ENCODE measurements at regions not wholly inside any gene's neighbourhood (a gene's known extent, or its start where the extent isn't known, plus 50 kb on each side); places are given as distances from the start of the nearest gene placed in this dataset.

DNA sequence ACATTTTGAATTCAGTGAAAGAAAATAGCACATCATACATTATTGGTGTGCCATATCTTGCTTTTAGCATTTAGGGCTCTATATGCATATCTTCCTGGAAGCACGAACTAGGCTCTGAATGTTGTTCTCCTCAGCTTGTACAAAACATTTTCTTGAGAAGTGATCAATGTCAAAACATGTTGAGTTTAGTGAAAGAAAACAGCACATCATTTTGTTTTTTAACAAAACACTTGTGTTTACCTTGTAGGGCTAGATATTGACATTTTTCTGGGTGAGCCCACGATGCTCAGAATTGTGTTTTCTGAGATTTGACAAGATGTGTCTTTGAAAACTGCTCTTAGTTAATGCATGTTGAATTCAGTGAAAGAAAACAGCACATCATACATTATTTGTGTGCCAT lies 81.0 kb downstream of the ASCL4 start:
- no peak overlapping the region for H3K27ac ChIP-seq
- WGBS, 4 donors = 66 to 80% (median 73%) methylated on average over 2 of the region's 2 CpGs
- no peak for DNase-seq
- H3K4me3 ChIP-seq = no peak overlapping the region
- H3K4me1 ChIP-seq (replicated peaks in 1 of 2) = no peaks in the 10 kb centered on the region
- no peak for TF ChIP-seq POLR2A (IDR thresholded peaks at IDR 0.05)
- TF ChIP-seq, protein P1, sequence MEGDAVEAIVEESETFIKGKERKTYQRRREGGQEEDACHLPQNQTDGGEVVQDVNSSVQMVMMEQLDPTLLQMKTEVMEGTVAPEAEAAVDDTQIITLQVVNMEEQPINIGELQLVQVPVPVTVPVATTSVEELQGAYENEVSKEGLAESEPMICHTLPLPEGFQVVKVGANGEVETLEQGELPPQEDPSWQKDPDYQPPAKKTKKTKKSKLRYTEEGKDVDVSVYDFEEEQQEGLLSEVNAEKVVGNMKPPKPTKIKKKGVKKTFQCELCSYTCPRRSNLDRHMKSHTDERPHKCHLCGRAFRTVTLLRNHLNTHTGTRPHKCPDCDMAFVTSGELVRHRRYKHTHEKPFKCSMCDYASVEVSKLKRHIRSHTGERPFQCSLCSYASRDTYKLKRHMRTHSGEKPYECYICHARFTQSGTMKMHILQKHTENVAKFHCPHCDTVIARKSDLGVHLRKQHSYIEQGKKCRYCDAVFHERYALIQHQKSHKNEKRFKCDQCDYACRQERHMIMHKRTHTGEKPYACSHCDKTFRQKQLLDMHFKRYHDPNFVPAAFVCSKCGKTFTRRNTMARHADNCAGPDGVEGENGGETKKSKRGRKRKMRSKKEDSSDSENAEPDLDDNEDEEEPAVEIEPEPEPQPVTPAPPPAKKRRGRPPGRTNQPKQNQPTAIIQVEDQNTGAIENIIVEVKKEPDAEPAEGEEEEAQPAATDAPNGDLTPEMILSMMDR (IDR thresholded peaks at IDR 0.05) = no peak
- intact Hi-C loops (cut with DNase I) = no loop called here
- no peaks in the 10 kb centered on the region for H3K36me3 ChIP-seq (replicated peaks in 1 of 2)
- no peaks in the 10 kb centered on the region for H3K9me3 ChIP-seq (replicated peaks in 1 of 3)
- peaks cover 19% of the 10 kb centered on the region for H3K27me3 ChIP-seq

DNA sequence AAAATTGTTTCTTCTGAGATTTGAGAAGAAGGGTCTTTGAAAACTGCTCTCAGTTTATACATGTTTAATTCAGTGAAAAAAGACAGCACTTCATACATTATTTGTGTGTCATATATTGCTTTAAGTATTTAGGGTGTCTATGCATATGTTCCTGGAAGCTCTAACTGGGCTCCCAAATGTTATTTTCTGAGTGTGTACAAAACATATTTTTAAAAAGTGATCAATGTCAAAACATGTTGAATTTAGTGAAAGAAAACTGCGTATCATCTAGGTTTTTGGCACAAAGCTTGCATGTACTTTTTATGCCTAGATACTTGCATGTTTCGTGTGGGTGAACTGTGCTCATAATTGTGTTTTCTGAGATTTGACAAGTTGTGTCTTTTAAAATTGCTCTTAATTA lies 81.6 kb downstream of the ASCL4 start:
- peaks cover 19% of the 10 kb centered on the region for H3K27me3 ChIP-seq
- no peak for DNase-seq
- no peaks in the 10 kb centered on the region for H3K9me3 ChIP-seq (replicated peaks in 1 of 3)
- no peak overlapping the region for H3K27ac ChIP-seq
- WGBS, 4 donors = 43 to 65% (median 47%) methylated on average over 2 of the region's 2 CpGs
- TF ChIP-seq, protein P1 (IDR thresholded peaks at IDR 0.05) = no peak
- TF ChIP-seq POLR2A (IDR thresholded peaks at IDR 0.05) = no peak
- intact Hi-C loops (cut with DNase I) = no loop called here
- H3K4me3 ChIP-seq = no peak overlapping the region
- no peaks in the 10 kb centered on the region for H3K4me1 ChIP-seq (replicated peaks in 1 of 2)
- H3K36me3 ChIP-seq (replicated peaks in 1 of 2) = no peaks in the 10 kb centered on the region

DNA sequence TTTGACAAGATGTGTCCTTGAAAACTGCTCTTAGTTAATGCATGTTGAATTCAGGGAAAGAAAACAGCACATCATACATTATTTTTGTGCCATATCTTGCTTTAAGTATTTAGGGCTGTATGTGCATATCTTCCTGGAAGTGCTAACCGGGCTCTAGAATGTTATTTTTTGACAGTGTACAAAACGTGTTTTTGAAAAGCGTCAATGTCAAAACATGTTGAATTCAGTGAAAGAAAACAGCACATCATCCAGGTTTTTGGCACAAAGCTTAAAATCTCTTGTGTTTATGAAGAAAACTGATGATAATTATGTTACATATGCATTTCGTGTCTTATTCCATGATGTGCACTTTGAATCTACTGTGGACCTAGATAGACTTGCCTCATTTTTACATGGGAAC lies 82.7 kb downstream of the ASCL4 start:
- intact Hi-C loops (cut with DNase I) = no loop called here
- Histone ChIP-seq H3K27me3 (peaks cover 19% of the 10 kb centered on the region), H3K4me1 (replicated peaks in 1 of 2) (no peaks in the 10 kb centered on the region)

DNA sequence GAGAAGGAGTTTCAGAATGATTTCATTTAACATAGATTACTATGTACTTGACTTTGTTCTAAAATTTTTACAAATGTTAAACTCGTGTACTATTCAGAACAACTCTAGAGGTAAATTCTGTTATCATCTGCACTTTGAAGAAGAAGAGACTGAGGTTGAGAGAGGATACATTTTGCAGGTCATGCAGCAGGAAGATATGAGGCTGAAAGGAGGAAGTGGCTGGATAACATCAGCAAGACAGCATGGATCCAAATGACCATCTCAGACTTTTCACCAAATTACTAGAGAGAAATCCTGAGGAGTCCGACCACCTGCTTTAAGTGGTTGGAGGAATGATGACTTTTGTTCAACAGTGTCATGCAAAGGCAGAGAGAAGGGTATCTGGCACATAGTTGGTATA lies 84.9 kb downstream of the ASCL4 start:
- H3K4me1 ChIP-seq (replicated peaks in 1 of 2) = no peaks in the 10 kb centered on the region
- WGBS, 4 donors = 43 to 56% (median 48%) methylated on average over 2 of the region's 2 CpGs
- DNase-seq = no peak
- H3K36me3 ChIP-seq (replicated peaks in 1 of 2) = no peaks in the 10 kb centered on the region
- H3K27ac ChIP-seq = no peak overlapping the region
- H3K4me3 ChIP-seq = no peak overlapping the region
- TF ChIP-seq POLR2A (IDR thresholded peaks at IDR 0.05) = no peak
- TF ChIP-seq, protein P1 (IDR thresholded peaks at IDR 0.05) = no peak
- intact Hi-C loops (cut with DNase I) = no loop called here
- no peaks in the 10 kb centered on the region for H3K9me3 ChIP-seq (replicated peaks in 1 of 3)
- peaks cover 19% of the 10 kb centered on the region for H3K27me3 ChIP-seq

More for the DNA sequence above, 82.7 kb downstream of the ASCL4 start:
- no peaks in the 10 kb centered on the region for H3K36me3 ChIP-seq (replicated peaks in 1 of 2)
- DNase-seq = no peak
- TF ChIP-seq POLR2A (IDR thresholded peaks at IDR 0.05) = no peak
- TF ChIP-seq, protein P1 (IDR thresholded peaks at IDR 0.05) = no peak
- H3K27ac ChIP-seq = no peak overlapping the region
- no peak overlapping the region for H3K4me3 ChIP-seq
- WGBS, 4 donors = 68 to 78% (median 74%) methylated on average over 4 of the region's 4 CpGs
- no peaks in the 10 kb centered on the region for H3K9me3 ChIP-seq (replicated peaks in 1 of 3)

Measured in adrenal gland (tissue), 9 donors.